ENCODE measurements at regions not wholly inside any gene's neighbourhood (a gene's known extent, or its start where the extent isn't known, plus 50 kb on each side); places are given as distances from the start of the nearest gene placed in this dataset.

DNA sequence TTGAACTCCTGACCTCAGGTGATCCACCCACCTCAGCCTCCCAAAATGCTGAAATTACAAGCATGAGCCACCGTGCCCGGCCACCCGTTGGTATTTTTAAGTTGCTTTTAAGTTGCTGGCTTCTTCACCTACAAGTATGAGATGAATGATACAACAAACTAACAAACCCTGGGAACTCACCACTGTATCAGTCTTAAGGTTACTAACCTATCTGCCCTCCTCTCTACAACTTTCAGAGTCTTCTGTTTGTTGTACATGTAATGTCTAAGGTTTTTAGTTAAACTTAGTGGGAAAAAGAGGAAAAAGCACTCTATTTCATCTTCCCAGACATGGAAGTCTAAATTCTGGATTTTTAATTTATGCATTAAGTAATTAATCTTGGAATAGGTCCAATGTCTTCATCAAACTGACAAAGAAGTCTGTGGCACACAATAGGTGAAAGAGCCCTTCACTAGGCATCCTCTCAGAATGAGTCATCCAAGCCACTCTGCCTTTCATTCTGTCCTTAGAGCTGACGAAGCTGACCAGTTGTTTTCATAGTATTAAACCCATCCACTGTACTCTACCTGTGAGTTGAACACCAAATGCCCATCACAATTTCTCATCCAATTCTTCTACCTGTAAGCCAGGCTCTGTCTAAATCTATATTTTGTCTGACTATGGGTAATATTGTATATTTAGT is 936.1 kb downstream of the TUSC7 start:
- no peak for TF ChIP-seq POLR2AphosphoS5 (IDR thresholded peaks at IDR 0.05; ENCODE audit: low read depth, low read length)
- TF ChIP-seq, protein P1, sequence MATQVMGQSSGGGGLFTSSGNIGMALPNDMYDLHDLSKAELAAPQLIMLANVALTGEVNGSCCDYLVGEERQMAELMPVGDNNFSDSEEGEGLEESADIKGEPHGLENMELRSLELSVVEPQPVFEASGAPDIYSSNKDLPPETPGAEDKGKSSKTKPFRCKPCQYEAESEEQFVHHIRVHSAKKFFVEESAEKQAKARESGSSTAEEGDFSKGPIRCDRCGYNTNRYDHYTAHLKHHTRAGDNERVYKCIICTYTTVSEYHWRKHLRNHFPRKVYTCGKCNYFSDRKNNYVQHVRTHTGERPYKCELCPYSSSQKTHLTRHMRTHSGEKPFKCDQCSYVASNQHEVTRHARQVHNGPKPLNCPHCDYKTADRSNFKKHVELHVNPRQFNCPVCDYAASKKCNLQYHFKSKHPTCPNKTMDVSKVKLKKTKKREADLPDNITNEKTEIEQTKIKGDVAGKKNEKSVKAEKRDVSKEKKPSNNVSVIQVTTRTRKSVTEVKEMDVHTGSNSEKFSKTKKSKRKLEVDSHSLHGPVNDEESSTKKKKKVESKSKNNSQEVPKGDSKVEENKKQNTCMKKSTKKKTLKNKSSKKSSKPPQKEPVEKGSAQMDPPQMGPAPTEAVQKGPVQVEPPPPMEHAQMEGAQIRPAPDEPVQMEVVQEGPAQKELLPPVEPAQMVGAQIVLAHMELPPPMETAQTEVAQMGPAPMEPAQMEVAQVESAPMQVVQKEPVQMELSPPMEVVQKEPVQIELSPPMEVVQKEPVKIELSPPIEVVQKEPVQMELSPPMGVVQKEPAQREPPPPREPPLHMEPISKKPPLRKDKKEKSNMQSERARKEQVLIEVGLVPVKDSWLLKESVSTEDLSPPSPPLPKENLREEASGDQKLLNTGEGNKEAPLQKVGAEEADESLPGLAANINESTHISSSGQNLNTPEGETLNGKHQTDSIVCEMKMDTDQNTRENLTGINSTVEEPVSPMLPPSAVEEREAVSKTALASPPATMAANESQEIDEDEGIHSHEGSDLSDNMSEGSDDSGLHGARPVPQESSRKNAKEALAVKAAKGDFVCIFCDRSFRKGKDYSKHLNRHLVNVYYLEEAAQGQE (IDR thresholded peaks at IDR 0.05; ENCODE audit: insufficient read depth in 1 of 2, low read depth in 2 of 2, low read length in 2 of 2) = no peak
- TF ChIP-seq SIN3A (IDR thresholded peaks at IDR 0.05; ENCODE audit: borderline replicate concordance, insufficient read depth, low read length) = no peak
- no peak for TF ChIP-seq TAF1 (IDR thresholded peaks at IDR 0.05; ENCODE audit: borderline replicate concordance, insufficient read depth, low read length)

Measured in PFSK-1 (cell line).